Body of pancreas (tissue), 4 donors: ENCODE measurements at regions not wholly inside any gene's neighbourhood (a gene's known extent, or its start where the extent isn't known, plus 50 kb on each side); places are given as distances from the start of the nearest gene placed in this dataset.
"Not testable (repeated sequence)": the region's sequence is repeated elsewhere in the genome, so short reads cannot be mapped to it uniquely, and the experiment has no call there.

Experiments used
- ATAC-seq: fragments of 150-250 bp; one replicate; pipeline ENCODE4 v1.9.1; 2016
- DNase-seq, 4 donors: peaks; one replicate each; pipeline ENCODE4 v3.0.0-alpha.2; 2019
- H3K27ac ChIP-seq, 4 donors: fragments of 200-600 bp; sonication (generic); 1 replicate in 3 of 4; 2 replicates in 1 of 4; pipeline versions ENCODE4 v1.5.1 to v1.6.1; 2016 to 2019; ENCODE audit warnings: mild to moderate bottlenecking in 1 of 4, mixed read lengths in 1 of 4, moderate library complexity in 1 of 4
- H3K27me3 ChIP-seq, 2 donors: fragments of 200-600 bp; sonication (generic); one replicate each; pipeline ENCODE4 v1.6.0; 2016; ENCODE audit warnings: mild to moderate bottlenecking in 1 of 2
- H3K36me3 ChIP-seq, 2 donors: fragments of 200-600 bp; sonication (generic); replicated peaks in 1 of 2; 2 replicates each; pipeline ENCODE4 v1.5.1; 2016; ENCODE audit warnings: low read depth in 2 of 2; ENCODE audit not compliant: insufficient read depth in 1 of 2
- H3K4me1 ChIP-seq: fragments of 200-600 bp; sonication (generic); one replicate; pipeline ENCODE4 v1.6.0; 2016
- H3K4me3 ChIP-seq, 2 donors: fragments of 200-600 bp; sonication (generic); 1 replicate in 1 of 2; 2 replicates in 1 of 2; pipeline ENCODE4 v1.5.1; 2016 to 2019
- H3K9me3 ChIP-seq, 3 donors: fragments of 200-600 bp; sonication (generic); 1 replicate in 2 of 3; 2 replicates in 1 of 3; pipeline ENCODE4 v1.5.1; 2016
- POLR2A ChIP-seq, 3 donors: fragments of 450-650 bp; IDR thresholded peaks; one replicate each; pipeline ENCODE4 v1.6.1; 2016; ENCODE audit warnings: antibody characterized with exemption in 3 of 3, mild to moderate bottlenecking in 2 of 3
- WGBS, 2 donors: methylation state at CpG; one replicate each; pipeline ENCODE4 v1.1.5; 2017; 5-methylcytosine and 5-hydroxymethylcytosine counted together
- intact Hi-C: fragments of 100-400 bp; cut with DNase I; formaldehyde crosslinking; loops from one replicate; pipeline ENCODE4 v1.15.1; 2023
- TF ChIP-seq, protein P1 (sequence below), 7 experiments: fragments of 450-650 bp in 4 of 7; fragments of 200-600 bp in 3 of 7; sonication (generic) in 3 of 7; IDR thresholded peaks; one replicate each; pipeline ENCODE4 v1.5.1; 2016 to 2019; ENCODE audit warnings: antibody characterized with exemption in 7 of 7

DNA sequence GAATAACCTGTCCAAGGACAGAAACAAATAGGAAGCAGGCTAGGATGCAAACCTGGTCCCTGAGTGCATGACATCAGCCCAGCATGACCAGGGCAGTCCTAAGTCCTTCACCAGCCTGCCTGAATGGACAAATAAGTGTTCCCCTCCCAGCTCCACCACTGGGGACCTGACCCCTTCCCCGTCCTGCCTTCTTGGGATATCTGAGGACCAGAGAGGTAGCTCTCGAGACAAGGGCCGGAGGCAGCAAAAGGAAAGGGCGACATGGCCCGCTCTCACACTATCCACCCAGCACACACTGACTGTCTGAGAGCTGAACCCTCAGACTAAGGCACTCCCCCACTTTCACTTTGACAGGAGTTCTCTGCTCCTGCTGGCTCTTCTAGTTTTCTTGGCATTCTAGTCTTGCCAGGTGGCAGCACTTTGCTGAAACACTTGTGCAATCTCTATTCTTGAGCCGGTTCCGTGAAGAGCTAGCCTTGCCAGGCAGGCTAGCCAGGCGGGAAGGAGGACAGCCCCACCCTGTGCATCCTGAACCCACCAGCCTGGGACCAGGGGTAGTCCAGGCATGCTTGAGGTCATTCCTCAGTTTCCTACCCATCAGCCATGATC is 251.1 kb upstream of the RAB4A start:
- H3K4me1 ChIP-seq: no peaks in the 10 kb centered on the region
- WGBS, 2 donors: 66 to 70% methylated on average over 8 of the region's 8 CpGs
- TF ChIP-seq POLR2A (IDR thresholded peaks at IDR 0.05): no peak
- TF ChIP-seq, protein P1, sequence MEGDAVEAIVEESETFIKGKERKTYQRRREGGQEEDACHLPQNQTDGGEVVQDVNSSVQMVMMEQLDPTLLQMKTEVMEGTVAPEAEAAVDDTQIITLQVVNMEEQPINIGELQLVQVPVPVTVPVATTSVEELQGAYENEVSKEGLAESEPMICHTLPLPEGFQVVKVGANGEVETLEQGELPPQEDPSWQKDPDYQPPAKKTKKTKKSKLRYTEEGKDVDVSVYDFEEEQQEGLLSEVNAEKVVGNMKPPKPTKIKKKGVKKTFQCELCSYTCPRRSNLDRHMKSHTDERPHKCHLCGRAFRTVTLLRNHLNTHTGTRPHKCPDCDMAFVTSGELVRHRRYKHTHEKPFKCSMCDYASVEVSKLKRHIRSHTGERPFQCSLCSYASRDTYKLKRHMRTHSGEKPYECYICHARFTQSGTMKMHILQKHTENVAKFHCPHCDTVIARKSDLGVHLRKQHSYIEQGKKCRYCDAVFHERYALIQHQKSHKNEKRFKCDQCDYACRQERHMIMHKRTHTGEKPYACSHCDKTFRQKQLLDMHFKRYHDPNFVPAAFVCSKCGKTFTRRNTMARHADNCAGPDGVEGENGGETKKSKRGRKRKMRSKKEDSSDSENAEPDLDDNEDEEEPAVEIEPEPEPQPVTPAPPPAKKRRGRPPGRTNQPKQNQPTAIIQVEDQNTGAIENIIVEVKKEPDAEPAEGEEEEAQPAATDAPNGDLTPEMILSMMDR (IDR thresholded peaks at IDR 0.05): peak in 1 of 7 experiments; percentile 11
- DNase-seq (peak in 1 of 4 donors; percentile 32), ATAC-seq (peak; percentile 30)
- H3K9me3 ChIP-seq: no peaks in the 10 kb centered on the region
- intact Hi-C loops: no loop called here
- no peaks in the 10 kb centered on the region for H3K27me3 ChIP-seq
- H3K36me3 ChIP-seq: no peaks in the 10 kb centered on the region
- no peak overlapping the region for H3K27ac ChIP-seq
- H3K4me3 ChIP-seq: no peak overlapping the region

DNA sequence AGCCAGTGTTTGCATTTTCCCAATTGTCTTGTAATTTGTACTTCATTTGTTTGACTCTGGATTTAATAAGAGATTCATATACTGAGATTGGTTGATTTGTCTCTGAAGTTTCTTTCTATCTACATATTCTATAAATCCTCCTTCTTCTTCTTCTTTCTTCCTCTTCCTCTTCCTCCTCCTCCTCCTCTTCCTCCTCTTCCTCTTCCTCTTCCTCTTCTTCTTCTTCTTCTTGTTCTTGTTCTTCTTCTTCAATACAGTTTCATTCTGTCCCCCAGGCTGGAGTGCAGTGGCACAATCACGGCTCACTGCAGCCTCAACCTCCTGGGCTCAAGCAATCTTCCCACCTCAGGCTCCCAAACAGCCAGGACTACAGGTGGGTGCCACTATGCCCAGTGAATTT is 249.9 kb upstream of the RAB4A start:
- intact Hi-C loops, H3K4me1 ChIP-seq, H3K9me3 ChIP-seq, H3K4me3 ChIP-seq, H3K36me3 ChIP-seq, ATAC-seq, H3K27me3 ChIP-seq, DNase-seq, H3K27ac ChIP-seq: not testable (repeated sequence)
- 81 to 90% methylated on average over 1 of the region's 1 CpG for WGBS, 2 donors

DNA sequence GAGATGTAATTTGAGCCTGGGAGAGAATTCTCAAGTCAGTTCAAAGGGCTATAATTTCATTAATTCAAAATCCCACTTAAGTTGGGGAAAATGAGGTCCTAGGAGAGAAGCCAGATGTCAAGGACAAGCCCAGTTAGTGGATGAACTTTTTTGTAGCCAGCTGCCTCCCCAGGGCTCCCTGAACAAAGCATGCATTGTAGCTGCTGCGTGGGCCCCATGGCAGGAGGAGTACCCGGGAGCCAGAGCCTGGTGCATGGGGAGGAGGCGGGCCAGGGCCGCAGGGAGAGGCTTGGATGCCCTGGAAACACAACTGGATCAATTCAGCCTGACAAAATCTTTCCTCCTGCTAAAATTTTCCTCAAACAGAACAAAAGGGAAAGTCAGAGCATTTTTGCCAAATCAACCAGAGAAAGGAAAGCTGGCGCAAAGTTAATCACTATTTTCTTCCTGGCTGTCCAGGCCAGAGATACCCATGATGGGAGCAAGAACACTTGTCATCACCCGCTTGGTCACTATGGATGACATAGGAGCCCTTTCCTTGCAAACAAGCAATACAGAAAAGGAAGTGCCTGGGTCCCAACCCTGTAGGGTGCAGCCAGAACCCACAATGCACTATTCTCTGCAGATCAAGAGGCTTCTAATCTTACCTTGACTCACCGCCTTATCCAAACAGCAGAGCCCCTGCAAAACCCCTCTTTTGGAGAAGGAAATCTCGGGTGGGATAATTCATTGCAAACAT is 248.1 kb upstream of the RAB4A start:
- Histone ChIP-seq H3K9me3 (no peaks in the 10 kb centered on the region), H3K27me3 (no peaks in the 10 kb centered on the region), H3K4me1 (no peaks in the 10 kb centered on the region), H3K4me3 (no peak overlapping the region), H3K36me3 (no peaks in the 10 kb centered on the region), H3K27ac (no peak overlapping the region)
- no peak for TF ChIP-seq POLR2A (IDR thresholded peaks at IDR 0.05)
- TF ChIP-seq, protein P1 (IDR thresholded peaks at IDR 0.05): no peak
- ATAC-seq: no peak
- WGBS, 2 donors: 64 to 73% methylated on average over 8 of the region's 8 CpGs
- intact Hi-C loops: no loop called here
- DNase-seq: no peak

DNA sequence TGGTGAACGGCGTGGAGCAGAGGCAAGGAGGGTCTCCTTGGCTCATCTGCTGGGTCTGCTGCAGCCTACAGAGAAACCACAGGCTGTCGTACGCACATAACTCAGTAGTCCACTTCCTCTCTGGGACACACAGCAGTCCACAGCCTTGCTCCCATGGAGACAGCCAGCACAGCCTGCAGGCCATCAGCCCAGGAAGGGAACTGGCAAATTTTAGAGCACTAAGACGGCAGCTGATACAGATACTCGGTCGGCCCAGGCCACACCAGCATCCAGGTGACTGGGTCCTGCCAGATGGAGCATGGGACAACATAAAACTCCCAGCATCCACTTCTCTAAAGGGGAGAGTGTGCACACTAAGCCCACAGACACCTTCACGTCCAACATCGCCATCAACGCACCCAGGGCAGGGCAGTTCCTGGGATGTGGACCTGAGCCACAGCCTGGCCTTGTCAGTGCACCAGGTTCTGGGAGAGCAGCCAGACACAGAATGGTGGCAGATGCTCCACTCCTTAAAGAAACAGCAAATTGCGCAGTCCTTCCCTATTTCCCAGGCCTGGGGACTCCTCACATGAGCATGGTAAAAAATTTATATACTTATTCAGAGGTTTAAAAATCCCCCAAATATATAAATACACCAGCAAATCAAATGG is 247.1 kb upstream of the RAB4A start:
- DNase-seq (peak in 2 of 4 donors; percentile 38 to 57), ATAC-seq (no peak)
- 51 to 52% methylated on average over 6 to 11 of the region's 11 CpGs for WGBS, 2 donors
- intact Hi-C loops: no loop called here
- no peak overlapping the region for H3K4me3 ChIP-seq
- TF ChIP-seq, protein P1 (IDR thresholded peaks at IDR 0.05): no peak
- TF ChIP-seq POLR2A (IDR thresholded peaks at IDR 0.05): no peak
- no peaks in the 10 kb centered on the region for H3K9me3 ChIP-seq
- no peaks in the 10 kb centered on the region for H3K4me1 ChIP-seq
- no peaks in the 10 kb centered on the region for H3K36me3 ChIP-seq
- H3K27me3 ChIP-seq: no peaks in the 10 kb centered on the region
- H3K27ac ChIP-seq: no peak overlapping the region

DNA sequence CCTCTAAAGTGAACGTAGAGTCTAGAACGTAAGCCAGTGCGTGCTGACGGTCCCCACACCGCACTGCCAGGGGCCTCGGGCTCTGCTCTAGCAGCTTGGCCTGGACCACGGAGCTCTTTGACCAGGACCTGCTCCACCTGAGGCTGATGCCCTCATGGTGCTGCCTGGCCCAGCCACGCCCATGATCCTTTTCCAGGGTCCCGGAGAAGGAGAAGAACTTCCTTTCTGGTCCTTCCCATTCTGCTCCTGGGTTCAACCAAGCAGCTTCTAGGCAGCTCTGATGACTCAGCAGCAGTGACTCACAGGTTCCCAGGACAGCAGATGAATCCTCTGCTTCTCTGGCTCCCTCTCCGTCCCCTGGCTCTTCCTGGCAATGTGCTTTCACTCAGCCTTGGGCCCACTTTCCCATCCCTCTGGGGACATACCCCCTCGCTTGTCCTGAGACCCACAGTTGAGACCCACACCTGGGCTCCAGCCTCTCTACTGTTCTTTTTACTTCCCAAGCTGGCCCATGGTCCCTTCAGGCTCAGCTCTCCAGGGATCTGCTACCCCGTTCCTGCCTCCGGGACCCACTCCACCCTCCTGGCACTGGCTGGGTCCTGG is 246.3 kb upstream of the RAB4A start:
- H3K27ac ChIP-seq: no peak overlapping the region
- no peaks in the 10 kb centered on the region for H3K27me3 ChIP-seq
- TF ChIP-seq POLR2A (IDR thresholded peaks at IDR 0.05): no peak
- TF ChIP-seq, protein P1 (IDR thresholded peaks at IDR 0.05): no peak
- peak in 3 of 4 donors; percentile 23 to 71 (median 27) for DNase-seq
- H3K9me3 ChIP-seq: no peaks in the 10 kb centered on the region
- no peaks in the 10 kb centered on the region for H3K4me1 ChIP-seq
- intact Hi-C loops: no loop called here
- WGBS, 2 donors: 82 to 88% methylated on average over 7 to 13 of the region's 13 CpGs
- H3K4me3 ChIP-seq: no peak overlapping the region
- no peak for ATAC-seq
- H3K36me3 ChIP-seq: no peaks in the 10 kb centered on the region
